ENCODE measurements at regions not wholly inside any gene's neighbourhood (a gene's known extent, or its start where the extent isn't known, plus 50 kb on each side); places are given as distances from the start of the nearest gene placed in this dataset.

DNA sequence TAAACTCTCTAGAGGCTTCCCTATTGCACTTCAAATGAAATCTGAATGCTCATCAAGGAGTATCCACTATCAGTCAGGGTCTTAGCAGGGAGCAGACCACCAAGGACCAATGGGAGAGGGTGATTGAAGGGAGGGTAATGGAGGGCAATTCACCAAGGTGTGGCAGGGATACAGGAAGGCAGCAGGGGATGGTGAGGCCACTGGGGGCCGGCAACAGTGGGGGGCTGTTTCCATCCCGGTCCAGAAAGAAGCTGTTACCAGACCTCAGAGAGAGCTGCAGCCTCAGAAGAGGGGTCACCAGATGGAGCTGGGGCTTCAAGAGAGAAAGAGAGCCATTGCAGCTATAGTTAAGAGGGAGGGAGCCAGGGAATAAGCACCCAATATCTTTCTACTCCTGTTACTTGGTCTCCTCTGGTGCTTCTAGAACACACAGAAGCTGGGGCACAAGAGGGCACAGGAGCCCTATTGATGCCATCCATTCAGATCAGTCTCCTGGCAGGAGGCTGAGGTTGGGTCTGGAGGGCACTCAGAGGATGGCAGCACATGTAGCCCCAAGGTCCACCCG is 417.6 kb downstream of the PTPRU start:
- no peak overlapping the region for H3K27ac ChIP-seq
- peaks cover 0 to 24% (median 8%) of the 10 kb centered on the region in 7 donors for H3K27me3 ChIP-seq
- no peak for ATAC-seq
- no peak for DNase-seq
- TF ChIP-seq, protein P1, sequence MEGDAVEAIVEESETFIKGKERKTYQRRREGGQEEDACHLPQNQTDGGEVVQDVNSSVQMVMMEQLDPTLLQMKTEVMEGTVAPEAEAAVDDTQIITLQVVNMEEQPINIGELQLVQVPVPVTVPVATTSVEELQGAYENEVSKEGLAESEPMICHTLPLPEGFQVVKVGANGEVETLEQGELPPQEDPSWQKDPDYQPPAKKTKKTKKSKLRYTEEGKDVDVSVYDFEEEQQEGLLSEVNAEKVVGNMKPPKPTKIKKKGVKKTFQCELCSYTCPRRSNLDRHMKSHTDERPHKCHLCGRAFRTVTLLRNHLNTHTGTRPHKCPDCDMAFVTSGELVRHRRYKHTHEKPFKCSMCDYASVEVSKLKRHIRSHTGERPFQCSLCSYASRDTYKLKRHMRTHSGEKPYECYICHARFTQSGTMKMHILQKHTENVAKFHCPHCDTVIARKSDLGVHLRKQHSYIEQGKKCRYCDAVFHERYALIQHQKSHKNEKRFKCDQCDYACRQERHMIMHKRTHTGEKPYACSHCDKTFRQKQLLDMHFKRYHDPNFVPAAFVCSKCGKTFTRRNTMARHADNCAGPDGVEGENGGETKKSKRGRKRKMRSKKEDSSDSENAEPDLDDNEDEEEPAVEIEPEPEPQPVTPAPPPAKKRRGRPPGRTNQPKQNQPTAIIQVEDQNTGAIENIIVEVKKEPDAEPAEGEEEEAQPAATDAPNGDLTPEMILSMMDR (IDR thresholded peaks at IDR 0.05) = no peak
- no peaks in the 10 kb centered on the region for H3K4me1 ChIP-seq
- no peak overlapping the region for H3K4me3 ChIP-seq
- H3K36me3 ChIP-seq = no peaks in the 10 kb centered on the region
- intact Hi-C loops (cut with DNase I) = no loop called here
- peaks cover 0 to 13% (median 1%) of the 10 kb centered on the region in 11 donors for H3K9me3 ChIP-seq
- WGBS, 2 donors = 73 to 80% methylated on average over 3 of the region's 3 CpGs

DNA sequence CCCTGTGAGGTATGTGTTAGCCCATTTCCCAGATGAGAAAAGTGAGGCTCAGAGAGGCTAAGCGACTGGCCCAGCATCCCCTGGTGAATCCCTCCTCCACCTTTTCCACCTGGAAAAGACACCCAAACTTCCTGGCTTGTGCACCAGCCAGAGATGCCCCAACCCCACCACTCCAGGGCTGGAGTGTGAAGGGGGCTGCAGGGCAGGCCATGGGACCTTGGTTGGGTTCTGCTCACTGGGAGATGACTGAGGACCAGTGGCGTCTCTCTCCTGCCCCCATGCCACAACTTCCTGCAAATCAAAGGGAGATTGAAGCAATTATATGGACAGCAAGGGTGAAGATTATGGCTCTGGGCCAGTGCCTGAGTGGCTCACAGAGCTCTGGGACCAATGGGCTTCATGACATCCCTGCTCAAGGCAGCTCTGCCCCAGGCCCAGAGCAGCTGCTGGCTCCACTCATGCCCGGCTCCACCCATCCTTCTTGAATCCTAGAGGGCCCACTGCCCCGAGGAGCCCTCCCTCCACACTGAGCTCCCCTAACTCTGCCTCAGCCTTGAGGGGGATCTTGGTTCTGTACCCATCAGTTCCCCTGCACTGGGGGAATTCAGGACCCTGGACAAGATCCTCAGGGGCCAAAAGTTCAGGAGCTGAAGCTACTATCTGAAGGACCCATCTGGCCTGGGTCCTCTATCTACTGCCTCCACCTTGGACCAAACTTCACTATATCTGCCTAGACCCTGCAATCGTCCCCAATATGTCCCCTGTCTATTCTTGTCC is 416.9 kb downstream of the PTPRU start:
- no peaks in the 10 kb centered on the region for H3K4me1 ChIP-seq
- H3K36me3 ChIP-seq = no peaks in the 10 kb centered on the region
- DNase-seq (peak in 1 of 2 donors; percentile 1), ATAC-seq (no peak)
- no peak overlapping the region for H3K4me3 ChIP-seq
- H3K27me3 ChIP-seq = peaks cover 0 to 24% (median 11%) of the 10 kb centered on the region in 7 donors
- peaks cover 0 to 5% (median 0%) of the 10 kb centered on the region in 11 donors for H3K9me3 ChIP-seq
- no peak overlapping the region for H3K27ac ChIP-seq
- TF ChIP-seq, protein P1 (IDR thresholded peaks at IDR 0.05) = no peak
- intact Hi-C loops (cut with DNase I) = no loop called here
- 55 to 65% methylated on average over 5 of the region's 5 CpGs for WGBS, 2 donors

DNA sequence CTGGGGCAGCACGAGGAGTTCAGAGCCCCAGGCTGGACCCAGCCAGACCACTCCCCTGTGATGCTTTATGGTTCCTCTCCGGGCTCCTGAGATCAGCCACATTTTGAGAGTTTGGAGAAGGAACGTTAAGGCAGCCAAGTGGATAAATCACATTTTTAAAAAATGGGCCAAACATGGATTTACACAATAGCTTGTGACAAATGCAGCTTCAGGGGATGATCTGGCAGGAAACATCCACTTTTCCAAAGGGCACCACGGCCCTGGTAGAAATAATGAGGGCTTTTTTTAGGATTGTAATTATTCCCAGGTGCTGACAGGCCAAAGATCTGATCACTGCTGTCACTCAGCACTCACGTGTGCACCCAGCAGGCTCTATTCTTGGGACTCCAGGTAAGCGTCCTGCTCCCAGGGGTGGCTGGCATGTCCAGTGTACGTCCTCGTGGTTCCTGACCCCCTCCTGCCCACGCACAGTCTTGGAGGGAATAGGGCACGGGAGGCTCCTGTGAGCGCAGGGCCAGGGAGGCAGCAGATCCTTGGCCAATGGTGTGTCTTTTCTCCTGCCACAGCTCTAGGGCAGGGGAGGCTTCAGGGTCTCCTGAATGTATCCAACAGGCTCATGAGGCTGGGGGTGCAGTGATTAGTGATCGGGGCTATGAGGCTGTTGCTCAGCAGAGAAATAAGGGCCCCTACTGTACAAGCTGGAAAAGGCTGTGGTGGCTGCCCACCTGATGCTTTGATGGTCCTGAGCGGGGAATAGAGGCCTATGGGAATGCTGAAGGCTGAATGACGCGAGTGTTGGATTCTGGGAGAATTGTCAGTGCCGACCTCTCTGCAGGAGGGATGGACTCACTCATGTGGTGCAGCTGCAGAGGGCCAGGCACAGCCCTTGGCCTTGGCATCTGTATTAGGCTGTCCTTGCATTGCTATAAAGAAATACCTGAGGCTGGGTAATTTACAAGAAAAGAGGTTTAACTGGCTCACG is 415.7 kb downstream of the PTPRU start:
- DNase-seq (peak in 1 of 2 donors; percentile 1), ATAC-seq (peak in 1 of 8 donors; percentile 29)
- H3K9me3 ChIP-seq = no peaks in the 10 kb centered on the region
- peaks cover 0 to 33% (median 20%) of the 10 kb centered on the region in 7 donors for H3K27me3 ChIP-seq
- 62 to 65% methylated on average over 17 of the region's 17 CpGs for WGBS, 2 donors
- no peak overlapping the region for H3K4me3 ChIP-seq
- H3K4me1 ChIP-seq = no peaks in the 10 kb centered on the region
- intact Hi-C loops (cut with DNase I) = no loop called here
- H3K36me3 ChIP-seq = no peaks in the 10 kb centered on the region
- TF ChIP-seq, protein P1 (IDR thresholded peaks at IDR 0.05) = no peak
- H3K27ac ChIP-seq = no peak overlapping the region

DNA sequence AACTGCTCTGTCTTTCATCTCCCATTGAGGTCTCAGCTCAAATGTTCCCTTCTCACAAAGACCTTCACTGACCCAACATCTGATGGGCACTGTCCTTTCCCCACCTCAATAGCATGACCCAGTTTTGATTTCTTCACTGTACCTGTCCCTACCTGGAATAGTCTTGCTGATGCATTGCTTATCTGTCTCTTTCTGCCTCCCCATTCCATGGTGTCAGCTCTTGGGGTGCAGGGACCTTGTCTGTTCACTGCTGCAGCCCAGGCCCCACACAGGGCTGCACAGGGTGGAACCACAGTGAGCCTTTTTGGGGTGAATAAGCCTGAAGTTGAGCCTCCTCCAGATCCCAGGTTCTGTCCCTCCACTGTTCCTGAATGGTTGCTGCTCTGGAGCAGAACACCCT is 414.9 kb downstream of the PTPRU start:
- Histone ChIP-seq H3K36me3 (no peaks in the 10 kb centered on the region), H3K27me3 (peaks cover 0 to 38% (median 20%) of the 10 kb centered on the region in 7 donors), H3K9me3 (no peaks in the 10 kb centered on the region), H3K4me3 (no peak overlapping the region), H3K27ac (no peak overlapping the region), H3K4me1 (no peaks in the 10 kb centered on the region)
- intact Hi-C loops (cut with DNase I) = no loop called here
- ATAC-seq = no peak
- TF ChIP-seq, protein P1 (IDR thresholded peaks at IDR 0.05) = no peak
- DNase-seq = peak in 1 of 2 donors; percentile 0

Data from heart right ventricle (tissue), 16 donors.